ENCODE measurements at regions not wholly inside any gene's neighbourhood (a gene's known extent, or its start where the extent isn't known, plus 50 kb on each side); places are given as distances from the start of the nearest gene placed in this dataset.
"Not testable (repeated sequence)": the region's sequence is repeated elsewhere in the genome, so short reads cannot be mapped to it uniquely, and the experiment has no call there.

DNA sequence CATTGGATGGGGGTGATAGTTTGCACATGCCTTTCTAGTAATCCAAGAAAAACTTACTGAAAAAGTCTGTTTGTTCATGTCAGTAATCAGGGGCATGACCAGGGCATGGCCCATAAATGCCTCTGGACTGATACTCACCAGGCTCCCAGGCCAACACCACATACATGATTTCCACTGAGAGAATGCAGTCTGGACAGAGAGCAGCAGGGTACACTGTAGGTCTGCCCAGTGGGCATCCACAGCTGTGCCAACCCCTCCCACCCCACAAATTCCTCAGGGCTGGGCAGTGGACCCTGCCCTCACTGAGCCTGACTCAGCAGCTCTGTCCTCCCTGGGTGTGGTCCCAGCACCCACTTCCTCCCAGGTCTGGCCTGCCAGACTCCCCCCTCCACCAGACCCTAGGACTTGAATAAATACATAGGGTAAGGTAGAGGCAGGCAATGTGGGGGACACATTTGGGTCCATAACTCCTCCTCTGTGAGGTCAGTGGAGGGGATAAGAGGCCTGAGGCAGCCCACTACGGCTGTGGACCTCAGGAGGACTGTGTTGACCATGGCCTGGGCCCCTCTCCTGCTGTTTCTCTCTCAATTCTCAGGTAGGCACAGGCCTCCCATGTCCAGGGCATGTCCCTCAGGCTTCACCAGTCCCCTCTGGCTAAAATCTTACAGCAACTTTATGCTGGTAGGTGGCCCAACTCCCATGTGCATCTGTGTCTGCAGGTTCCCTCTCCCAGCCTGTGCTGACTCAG lies 92.2 kb upstream of the TOP3B start:
- no peak for DNase-seq

DNA sequence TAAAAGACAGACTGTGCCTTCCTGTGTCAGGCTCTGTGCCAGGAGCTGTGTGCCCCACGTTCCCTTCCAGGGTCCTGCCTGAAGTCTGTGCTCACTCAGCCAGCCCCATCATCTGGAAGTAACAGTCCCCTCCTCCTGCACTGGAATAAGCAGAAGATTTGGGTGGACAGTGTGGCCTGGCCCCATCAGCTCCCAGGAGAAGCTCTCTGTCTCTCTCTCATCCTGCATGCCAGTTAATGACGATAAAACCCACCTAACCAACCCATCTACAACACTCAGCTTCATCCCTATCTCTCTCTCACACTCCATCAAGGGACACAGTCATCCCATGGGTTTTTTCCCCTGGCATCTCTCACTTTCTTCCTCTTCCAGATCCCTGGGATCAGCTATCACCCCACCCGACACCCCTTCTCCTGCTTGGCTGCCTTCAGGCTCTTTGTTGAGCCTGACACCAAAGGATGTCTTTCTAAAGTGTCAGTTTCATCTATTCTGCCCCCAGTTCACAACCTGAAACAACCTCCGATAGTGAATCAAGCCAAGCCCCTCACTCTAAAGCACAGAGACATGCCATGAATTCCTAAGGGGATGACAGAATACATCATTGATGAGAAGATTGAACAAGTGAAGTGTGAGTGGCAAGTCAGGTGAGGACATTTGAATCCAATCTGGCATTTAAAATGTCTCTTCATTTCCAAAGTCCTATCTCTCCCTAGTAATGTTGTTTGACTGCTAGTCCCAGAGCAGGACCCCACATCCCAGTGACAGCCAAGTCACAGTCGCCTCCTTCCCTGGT lies 91.4 kb upstream of the TOP3B start:
- DNase-seq = no peak

DNA sequence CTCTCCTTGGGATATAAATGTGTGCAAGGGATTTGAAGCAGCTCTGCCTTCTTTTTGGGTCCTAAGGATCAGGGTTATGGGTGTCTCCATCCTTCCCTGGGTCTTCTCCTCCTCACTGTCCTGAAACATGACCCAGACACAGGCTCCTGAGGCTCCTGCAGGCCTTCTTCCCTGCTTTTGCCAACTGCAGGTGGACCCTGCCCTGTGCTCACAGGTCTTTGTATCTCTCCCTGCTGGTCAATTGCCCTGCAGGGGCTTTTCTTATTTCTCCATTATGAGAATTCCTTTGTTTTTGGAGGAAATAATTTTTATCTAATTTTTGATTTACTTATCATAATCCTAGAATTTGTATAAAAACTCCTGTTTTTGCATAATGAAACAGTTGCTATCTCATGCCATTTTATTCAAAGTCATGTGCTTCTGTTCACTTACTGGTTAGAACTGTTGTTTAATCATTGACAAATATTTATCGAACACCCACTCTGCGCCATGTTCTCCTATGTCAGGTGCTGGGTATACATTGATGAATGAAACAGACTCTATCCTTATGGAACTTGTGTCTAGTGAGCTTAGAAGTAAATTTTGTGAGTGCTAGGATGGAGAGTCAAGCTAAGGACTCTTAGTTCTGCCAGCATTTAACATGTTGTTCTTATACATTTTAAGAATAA lies 89.7 kb upstream of the TOP3B start:
- no peak for DNase-seq

DNA sequence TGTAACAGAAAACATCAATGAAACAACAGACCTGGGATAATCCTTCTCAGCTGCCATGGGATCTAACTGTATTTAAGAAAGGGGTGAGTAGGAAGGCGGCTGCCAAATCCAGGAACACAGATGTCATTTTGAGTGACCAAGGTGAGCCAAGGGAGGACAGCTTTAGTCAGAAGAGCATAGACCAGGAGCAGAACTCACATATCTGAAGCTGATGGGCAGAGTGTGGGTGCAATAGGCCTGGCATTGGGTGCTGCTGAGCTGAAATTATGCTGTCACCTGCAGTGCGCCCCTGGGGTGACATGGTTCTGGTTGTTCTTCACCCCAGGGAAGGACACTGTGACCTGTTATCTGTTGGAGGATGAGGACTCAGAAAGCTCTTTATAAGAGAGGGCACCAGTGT lies 88.9 kb upstream of the TOP3B start:
- no peak for DNase-seq

DNA sequence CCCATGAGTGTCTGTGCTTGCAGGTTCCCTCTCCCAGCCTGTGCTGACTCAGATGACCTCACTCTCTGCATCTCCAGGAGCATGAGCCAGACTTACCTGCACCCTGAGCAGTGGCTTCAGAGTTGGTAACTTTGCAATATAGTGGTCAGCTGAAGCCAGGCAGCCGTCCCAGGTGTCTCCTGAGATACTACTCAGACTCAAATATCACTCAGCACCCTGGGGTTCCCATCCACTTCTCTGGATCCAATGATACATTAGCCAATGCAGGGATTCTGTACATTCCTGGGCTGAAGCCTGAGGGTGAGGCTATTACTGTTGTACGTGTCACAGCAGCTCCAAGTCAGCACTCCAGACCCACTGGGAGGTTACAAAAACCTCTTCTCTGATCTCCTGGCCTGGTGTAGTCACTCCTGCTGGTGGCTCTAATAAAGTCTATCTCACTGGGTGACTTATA lies 87.8 kb upstream of the TOP3B start:
- DNase-seq = no peak

DNA sequence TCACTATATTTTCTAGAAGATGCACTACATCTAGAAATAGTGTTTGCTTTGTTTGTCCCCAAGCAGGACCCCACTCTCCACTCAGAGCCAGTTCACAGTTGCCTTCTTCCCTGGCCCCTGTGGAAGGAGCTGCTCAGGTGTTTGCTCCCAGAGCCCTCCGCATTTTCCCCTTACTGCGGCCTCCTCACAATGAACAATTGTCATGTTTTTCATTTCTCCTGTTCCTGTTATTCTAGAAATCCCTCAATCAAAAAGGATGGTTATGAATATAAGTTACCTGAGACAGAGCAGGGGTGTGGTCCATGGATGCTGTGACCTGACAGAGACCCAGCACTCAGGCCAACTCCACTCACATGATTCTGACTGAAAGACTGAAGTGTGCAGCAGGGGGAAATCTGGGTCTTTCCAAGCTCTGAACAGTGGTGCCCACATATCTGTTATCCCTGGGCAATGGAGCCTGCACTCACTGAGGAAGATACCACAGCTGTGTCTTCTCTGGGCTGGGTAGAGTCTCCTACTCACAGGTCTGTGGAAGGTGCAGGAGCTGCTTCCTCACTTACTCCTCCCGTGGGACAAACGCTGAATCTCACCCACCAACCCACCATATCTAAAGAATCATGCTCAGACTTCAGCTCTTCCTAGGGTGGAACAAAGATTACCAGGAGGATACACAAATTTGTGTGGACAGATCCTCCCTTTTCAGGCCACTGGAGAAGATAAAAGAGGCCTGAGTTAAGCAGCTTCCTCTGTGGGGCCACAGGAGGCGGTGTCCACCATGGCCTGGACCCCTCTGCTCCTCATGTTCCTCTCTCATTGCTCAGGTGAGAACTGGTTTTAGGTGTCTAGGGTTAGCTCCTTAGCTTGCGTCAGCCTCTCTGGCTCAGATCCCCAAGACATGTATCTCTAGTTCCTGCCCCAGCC lies 87.1 kb upstream of the TOP3B start:
- no peak for DNase-seq

DNA sequence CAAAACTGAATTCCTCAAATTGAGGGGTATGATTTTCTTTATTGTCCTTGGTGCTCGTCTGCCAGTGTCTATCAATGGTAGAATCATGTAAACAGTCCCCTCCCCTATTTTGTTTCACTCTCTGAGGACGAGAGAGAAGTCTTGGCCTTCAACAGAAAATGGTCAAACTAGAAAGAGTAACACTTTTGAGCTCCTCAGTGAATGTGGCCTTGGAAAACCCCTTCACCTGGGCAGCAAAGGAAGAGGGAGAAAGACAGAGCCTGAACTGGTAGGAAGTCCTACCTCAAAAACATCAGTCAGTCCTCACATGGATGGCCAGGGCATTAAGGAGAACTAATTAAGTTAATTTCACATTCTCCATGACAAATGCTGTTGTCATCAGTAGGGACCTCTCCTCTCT lies 86.1 kb upstream of the TOP3B start:
- no peak for DNase-seq

DNA sequence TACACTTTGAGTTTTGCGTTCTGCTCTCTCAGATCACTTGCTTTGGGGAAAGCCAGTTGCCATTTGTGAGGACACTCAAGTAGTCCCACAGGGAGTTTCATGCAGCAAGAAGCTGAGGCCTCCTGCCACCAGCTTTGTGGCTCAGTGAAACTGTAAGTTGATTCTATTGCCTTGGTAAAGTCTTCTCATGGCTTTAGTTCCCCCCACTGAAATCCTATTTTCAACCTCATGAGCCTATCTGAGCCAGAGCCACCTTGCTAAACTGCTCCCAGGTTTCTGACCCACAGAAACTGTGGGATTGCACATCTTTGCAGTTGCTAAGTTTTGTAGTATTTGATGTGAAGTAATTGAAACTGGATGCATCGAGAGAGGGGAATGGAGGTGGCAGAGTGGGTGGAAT lies 85.4 kb upstream of the TOP3B start:
- no peak for DNase-seq

DNA sequence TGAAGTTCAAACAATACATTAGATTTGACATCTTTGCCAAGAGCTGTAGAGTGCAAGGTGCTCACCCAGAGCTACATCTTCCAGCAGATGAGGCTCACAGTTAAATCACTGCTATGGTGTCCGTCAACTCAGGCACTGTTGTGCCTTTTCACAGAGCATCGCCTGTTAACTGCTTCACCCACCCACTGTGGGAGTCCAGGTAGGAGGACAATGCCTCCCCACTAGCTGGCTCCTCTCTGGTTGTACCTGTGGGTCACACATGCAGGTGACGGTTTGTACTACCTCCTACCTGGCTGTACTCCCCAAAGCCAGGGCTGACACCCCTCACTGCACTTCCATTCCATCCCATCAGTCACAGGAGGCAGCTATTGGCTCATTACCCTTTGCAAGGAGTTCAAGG lies 84.6 kb upstream of the TOP3B start:
- DNase-seq = no peak

DNA sequence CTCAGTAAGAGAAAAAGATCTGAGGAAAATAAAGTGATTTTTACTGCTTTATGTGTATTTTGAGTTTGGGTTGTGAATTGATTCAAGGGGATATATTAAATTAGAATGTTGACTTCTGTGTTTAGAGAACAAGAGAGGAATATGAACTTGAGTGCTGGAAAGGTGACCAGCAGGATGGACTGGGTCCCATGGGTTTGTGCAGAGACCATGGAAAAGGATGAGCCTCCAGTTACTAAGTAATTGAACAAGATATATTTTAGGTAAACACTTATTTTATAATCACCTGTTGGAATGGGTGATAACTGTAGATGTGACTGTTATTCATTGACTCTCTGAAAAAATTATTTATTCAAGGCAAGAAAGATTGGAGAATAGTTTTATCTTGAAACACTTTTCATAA lies 82.0 kb upstream of the TOP3B start:
- DNase-seq = no peak

DNA sequence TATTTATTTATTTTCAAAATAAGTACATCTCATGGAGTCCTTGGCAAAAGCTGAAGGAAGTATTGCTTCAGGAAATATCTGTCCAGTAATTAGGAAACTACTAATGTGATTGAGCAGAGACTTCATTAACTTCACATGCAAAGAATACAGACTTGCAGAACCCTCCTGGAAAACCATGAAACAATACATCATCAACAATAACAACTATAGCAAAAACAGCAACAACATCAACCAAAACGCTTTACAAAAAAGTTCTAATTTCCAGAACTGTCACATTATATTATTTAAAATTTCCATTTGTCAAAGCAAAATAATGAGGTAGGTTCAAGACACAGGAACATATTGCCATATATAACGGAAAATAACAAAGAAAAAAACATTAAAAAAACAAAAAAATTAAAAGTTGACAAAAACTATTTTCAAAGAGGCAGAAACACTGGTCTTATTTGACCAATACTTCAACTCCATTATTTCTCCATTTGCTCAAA lies 79.8 kb upstream of the TOP3B start:
- DNase-seq = no peak

DNA sequence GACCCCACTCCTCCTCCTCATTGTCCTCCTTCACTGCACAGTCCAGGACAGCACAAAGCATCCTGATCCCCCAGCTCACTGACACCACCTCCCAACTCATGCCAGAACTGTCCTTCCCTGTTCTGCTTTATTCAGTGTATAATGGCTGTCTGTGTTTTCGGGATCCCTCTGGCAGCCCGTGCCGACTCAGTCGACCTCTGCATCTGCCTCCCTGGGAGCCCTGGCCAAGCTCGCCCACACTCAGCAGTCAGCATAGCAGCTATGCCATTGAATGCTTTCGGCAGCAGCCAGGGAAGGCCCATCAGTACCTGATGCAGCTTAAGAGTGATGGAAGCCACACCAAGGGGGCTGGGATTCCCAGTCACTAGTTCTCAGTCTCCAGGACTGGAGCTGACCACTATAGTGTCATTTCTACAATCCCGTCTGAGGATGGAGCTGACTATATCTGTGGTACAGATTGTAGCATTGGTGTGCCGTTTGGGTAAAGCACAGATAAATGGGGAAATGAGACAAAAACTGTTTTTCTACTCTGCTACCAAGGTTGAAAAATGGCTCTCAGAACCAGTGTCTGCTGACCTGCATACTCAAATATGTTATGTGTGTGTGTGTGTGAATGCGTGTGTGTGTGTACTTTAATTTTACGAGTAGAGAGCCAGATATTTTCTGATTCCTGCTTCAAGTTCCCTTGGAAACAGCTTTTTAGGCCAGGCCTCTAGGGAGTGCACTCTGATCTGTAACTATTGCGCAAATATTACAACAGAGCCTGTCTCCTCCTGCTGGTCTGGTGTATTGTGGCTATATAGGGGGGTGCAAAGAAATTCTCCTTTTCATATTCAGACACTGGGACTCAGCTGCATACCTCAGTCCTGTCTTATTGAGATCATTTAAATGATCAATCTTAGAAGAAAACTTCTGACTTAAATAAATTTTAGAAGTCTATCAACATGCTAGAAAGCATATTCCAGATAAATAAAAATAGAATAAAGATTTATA lies 78.8 kb upstream of the TOP3B start:
- DNase-seq = no peak

DNA sequence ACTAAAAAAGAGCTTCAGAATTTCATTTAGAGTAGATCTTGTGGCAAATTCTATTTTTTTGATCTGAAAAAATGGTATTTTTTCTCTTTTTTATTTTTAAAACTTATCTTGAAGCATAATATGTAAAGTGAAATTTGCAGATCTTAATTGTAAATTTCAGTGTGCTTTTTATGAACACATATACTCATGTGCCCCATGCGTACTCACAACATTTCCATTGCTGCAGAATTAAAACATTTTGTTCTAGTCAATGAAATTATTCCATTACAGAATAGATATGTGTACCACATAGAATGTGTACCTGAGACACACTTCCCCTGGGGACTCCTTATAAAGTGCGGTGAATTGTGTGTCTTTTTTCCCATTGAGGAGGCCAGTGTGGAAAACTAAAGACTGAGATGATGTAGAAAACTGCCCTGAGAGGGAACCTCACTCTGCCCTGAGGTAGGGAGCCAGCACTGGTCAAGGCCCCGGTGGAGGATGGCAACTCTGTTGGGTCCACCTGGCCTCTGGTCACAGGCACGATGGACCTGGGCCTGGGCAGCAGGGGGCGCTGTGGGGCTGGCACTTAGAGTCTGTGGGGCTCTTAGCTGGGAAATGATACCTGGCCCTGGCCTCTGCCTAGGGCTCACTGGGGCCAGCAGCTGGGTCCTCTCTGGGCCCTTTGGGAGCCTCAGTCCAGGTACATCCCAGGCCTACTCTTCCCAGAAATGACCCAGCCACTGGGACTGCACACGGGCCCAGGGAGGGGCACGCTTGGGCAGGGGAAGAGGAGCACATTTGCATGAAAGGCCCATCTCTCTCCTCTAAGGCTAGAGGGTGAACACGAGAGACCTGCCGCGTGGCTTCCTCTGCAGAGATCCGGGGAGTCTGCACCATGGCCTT lies 77.9 kb upstream of the TOP3B start:
- DNase-seq = no peak

DNA sequence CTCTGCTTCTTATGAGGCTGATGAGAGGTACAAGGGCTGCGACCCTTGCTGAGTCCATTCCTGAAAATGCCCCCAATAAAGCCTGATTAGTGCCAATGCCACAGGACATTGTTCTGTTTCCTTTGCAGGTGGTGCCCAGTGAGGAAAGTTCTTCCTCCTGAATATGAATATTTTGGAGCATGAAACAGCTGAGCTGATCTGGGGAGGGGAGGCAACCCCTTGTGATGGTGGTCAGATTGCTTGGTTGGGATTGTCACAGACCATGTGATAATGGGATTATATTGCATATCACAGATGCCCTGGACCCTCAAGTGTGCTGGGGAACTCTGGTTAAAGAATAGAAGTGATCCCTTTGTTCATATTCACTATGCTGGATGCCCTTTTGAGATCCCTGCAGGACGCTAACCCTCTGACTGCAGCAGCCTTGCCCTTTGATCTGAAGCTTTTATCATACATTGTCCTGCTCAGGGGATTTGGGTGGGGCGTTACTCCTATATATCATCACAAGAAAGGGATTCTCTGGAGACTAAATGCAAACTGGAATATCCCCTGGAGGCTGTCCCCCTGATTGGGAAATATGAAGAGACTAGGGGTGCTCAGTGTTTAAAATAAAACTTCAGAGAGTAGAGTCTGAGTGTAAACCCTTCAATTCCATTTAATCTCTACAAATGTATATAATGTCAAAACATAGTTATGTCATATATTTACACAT lies 76.9 kb upstream of the TOP3B start:
- no peak for DNase-seq

DNA sequence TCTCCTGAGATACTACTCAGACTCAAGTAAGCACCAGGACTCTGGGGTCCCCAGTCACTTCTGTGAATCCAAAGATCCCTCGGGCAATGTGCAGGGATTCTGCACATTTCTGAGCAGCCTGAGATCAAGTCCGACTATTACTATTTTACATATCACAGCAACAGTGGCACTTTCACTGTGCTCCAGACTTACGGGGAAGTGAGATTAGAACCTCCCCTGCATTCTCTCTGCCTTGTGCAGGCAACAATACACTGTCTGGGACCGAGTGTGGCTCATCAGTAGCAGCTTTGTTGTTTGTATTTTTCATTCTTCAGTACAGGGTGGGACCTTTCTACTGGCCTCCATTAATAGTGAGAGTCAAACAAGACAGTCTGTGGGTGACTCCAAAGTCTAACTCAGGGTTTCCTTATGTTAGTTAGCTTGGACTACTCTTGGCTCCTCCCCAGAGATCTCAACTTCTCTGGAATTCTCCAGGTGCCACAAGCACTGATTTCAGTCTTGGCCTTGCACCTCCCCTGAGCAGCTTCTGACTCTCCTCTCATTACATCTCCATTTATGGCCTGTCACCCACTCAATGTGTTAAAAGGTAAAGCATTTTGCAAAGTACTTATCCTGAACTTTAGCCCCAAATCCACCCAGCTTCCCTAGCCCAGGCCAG lies 76.2 kb upstream of the TOP3B start:
- no peak for DNase-seq

DNA sequence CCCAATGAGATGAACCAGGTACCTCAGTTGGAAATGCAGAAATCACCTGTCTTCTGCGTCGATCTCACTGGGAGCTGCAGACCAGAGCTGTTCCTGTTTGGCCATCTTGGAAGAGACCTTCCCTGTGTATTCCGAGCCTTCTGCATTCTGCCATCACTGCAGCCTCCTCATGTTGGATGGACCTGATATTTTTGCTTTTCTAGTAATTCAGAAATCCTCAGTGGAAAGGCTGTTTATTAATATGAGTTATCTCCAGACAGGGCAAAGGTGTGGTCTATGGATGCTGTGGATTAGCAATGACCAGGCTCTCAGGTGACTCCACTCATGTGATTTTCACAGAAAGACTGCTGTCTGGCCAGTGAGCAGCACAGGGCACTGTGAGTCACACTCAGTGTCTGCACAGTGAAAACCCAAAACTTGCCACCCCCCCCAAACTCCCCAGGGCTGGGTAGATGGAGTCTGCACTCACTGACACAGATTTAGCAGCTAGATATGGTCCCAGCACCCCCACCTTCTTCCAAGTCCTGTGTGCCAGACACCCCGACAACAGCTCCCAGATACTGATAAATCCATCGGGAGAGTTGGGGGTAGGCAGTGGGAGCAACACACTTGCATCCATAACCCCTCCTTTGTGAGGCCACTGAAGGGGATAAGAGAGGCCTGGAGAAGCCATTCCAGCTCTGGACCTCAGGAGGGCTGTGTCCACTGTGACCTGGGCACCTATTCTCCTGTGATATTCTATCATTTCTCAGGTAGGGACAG lies 75.2 kb upstream of the TOP3B start:
- no peak for DNase-seq

DNA sequence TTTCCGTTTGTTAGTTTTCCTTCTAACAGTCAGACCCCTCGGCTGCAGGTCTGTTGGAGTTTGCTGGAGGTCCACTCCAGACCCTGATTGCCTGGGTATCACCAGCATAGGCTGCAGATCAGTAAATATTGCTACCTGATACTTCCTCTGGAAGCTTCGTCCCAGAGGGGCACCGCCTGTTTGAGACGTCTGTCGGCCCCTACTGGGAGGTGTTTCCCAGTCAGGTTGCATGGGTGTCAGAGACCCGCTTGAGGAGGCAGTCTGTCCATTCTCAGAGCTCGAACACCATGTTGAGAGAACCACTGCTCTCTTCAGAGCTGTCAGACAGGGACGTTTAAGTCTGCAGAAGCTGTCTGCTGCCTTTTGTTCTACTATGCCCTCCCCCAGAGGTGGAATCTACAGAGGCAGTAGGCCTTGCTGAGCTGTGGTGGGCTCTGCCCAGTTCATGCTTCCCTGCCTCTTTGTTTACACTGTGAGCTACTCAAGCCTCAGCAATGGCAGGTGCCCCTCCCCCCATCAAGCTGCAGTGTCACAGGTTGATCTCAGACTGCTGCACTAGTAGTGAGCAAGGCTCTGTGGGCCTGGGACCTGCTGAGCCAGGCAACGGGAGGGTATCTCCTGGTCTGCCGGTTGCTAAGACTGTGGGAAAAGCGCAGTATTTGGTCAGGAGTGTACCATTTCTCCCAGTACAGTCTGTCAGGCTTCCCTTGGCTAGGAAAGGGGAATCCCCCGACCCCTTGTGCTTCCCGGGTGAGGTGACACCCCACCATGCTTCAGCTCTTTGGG lies 74.4 kb upstream of the TOP3B start:
- DNase-seq = not testable (repeated sequence)

All from activated T-cell treated with anti-CD3 and anti-CD28 coated beads for 4 hours (primary cell).